Activated T-helper 1 cell treated with anti-CD3 and anti-CD28 coated beads, Interleukin-12 subunit alpha, Interleukin-12 subunit beta, Interleukin-2, Interleukin-4 antibody, amounts not matched to agents 30 ng/mL and 10 ng/mL and 1 ng/mL, durations not matched to agents 14 hours and 24 hours and 36 hours (primary cell): ENCODE measurements at regions not wholly inside any gene's neighbourhood (a gene's known extent, or its start where the extent isn't known, plus 50 kb on each side); places are given as distances from the start of the nearest gene placed in this dataset.

Experiments
- DNase-seq: peaks from one replicate; pipeline ENCODE4 v3.0.0; 2021; ENCODE audit warnings: low spot score
- H3K27ac Mint-ChIP-seq: one replicate; pipeline ENCODE4 v1.8.0; 2021; ENCODE audit warnings: mild to moderate bottlenecking, mixed read lengths
- H3K27me3 Mint-ChIP-seq: one replicate; pipeline ENCODE4 v1.8.0; 2022; ENCODE audit warnings: mild to moderate bottlenecking, moderate library complexity, mixed read lengths; ENCODE audit not compliant: insufficient read depth
- H3K36me3 Mint-ChIP-seq: one replicate; pipeline ENCODE4 v1.8.0; 2021; ENCODE audit warnings: low read depth, mixed read lengths
- H3K4me1 Mint-ChIP-seq: one replicate; pipeline ENCODE4 v1.8.0; 2021; ENCODE audit warnings: low read depth, mixed read lengths
- H3K4me3 Mint-ChIP-seq: one replicate; pipeline ENCODE4 v1.8.0; 2021; ENCODE audit warnings: mild to moderate bottlenecking, moderate library complexity, mixed read lengths
- H3K9me3 Mint-ChIP-seq: one replicate; pipeline ENCODE4 v1.8.0; 2021; ENCODE audit warnings: mixed read lengths
- intact Hi-C: fragments of 100-400 bp; cut with micrococcal nuclease; formaldehyde crosslinking; loops from one replicate; pipeline ENCODE4 v1.15.1; 2024

GRCh38 chr4:181908168-181908567 lies 335.0 kb upstream of the TENM3 start:
- Mint-ChIP-seq H3K4me3 (no peak overlapping the region), H3K9me3 (peaks cover 27% of the 10 kb centered on the region), H3K4me1 (no peaks in the 10 kb centered on the region), H3K27ac (no peak overlapping the region), H3K36me3 (no peaks in the 10 kb centered on the region), H3K27me3 (no peaks in the 10 kb centered on the region)
- intact Hi-C loops = no loop called here
- DNase-seq = no peak

GRCh38 chr4:181909368-181909767 lies 333.8 kb upstream of the TENM3 start:
- intact Hi-C loops = no loop called here
- Mint-ChIP-seq H3K4me1 (no peaks in the 10 kb centered on the region), H3K27ac (no peak overlapping the region), H3K9me3 (peaks cover 27% of the 10 kb centered on the region), H3K36me3 (no peaks in the 10 kb centered on the region), H3K27me3 (no peaks in the 10 kb centered on the region), H3K4me3 (no peak overlapping the region)
- no peak for DNase-seq

GRCh38 chr4:181911420-181911819 lies 331.8 kb upstream of the TENM3 start:
- Mint-ChIP-seq H3K27ac (no peak overlapping the region), H3K9me3 (peaks cover 25% of the 10 kb centered on the region), H3K4me1 (no peaks in the 10 kb centered on the region), H3K4me3 (no peak overlapping the region), H3K36me3 (no peaks in the 10 kb centered on the region), H3K27me3 (no peaks in the 10 kb centered on the region)
- no peak for DNase-seq
- intact Hi-C loops = no loop called here

- Mint-ChIP-seq H3K4me3 (no peak overlapping the region), H3K9me3 (peaks cover 3% of the 10 kb centered on the region), H3K27ac (no peak overlapping the region), H3K27me3 (no peaks in the 10 kb centered on the region), H3K4me1 (no peaks in the 10 kb centered on the region), H3K36me3 (no peaks in the 10 kb centered on the region)
- intact Hi-C loops = no loop called here
- no peak for DNase-seq
Observed at GRCh38 chr4:181933471-181933870, 309.7 kb upstream of the TENM3 start.

GRCh38 chr4:181938631-181939030 lies 304.6 kb upstream of the TENM3 start:
- H3K9me3 Mint-ChIP-seq = peaks cover 3% of the 10 kb centered on the region
- no peak overlapping the region for H3K27ac Mint-ChIP-seq
- H3K27me3 Mint-ChIP-seq = no peaks in the 10 kb centered on the region
- no peak overlapping the region for H3K4me3 Mint-ChIP-seq
- intact Hi-C loops = no loop called here
- DNase-seq = no peak
- H3K4me1 Mint-ChIP-seq = no peaks in the 10 kb centered on the region
- no peaks in the 10 kb centered on the region for H3K36me3 Mint-ChIP-seq

GRCh38 chr4:181939199-181939945 lies 303.8 kb upstream of the TENM3 start:
- DNase-seq = no peak
- intact Hi-C loops = no loop called here
- Mint-ChIP-seq H3K27ac (no peak overlapping the region), H3K36me3 (no peaks in the 10 kb centered on the region), H3K4me1 (no peaks in the 10 kb centered on the region), H3K4me3 (no peak overlapping the region), H3K9me3 (peaks cover 3% of the 10 kb centered on the region), H3K27me3 (no peaks in the 10 kb centered on the region)

- no peak for DNase-seq
- no peaks in the 10 kb centered on the region for H3K36me3 Mint-ChIP-seq
- no peaks in the 10 kb centered on the region for H3K4me1 Mint-ChIP-seq
- H3K4me3 Mint-ChIP-seq = no peak overlapping the region
- H3K27me3 Mint-ChIP-seq = no peaks in the 10 kb centered on the region
- peaks cover 7% of the 10 kb centered on the region for H3K9me3 Mint-ChIP-seq
- intact Hi-C loops = no loop called here
- no peak overlapping the region for H3K27ac Mint-ChIP-seq
Observed at GRCh38 chr4:181944527-181944926, 298.7 kb upstream of the TENM3 start.

- Mint-ChIP-seq H3K4me1 (no peaks in the 10 kb centered on the region), H3K4me3 (no peak overlapping the region), H3K9me3 (peaks cover 7% of the 10 kb centered on the region), H3K36me3 (no peaks in the 10 kb centered on the region), H3K27ac (no peak overlapping the region), H3K27me3 (no peaks in the 10 kb centered on the region)
- DNase-seq = no peak
- intact Hi-C loops = no loop called here
Observed at GRCh38 chr4:181946902-181947301, 296.3 kb upstream of the TENM3 start.

GRCh38 chr4:181948839-181949382 lies 294.3 kb upstream of the TENM3 start:
- intact Hi-C loops = no loop called here
- H3K36me3 Mint-ChIP-seq = no peaks in the 10 kb centered on the region
- no peak overlapping the region for H3K4me3 Mint-ChIP-seq
- no peak for DNase-seq
- no peaks in the 10 kb centered on the region for H3K4me1 Mint-ChIP-seq
- H3K27ac Mint-ChIP-seq = no peak overlapping the region
- H3K27me3 Mint-ChIP-seq = no peaks in the 10 kb centered on the region
- H3K9me3 Mint-ChIP-seq = peaks cover 7% of the 10 kb centered on the region

GRCh38 chr4:181949704-181950312 lies 293.4 kb upstream of the TENM3 start:
- intact Hi-C loops = no loop called here
- H3K27me3 Mint-ChIP-seq = no peaks in the 10 kb centered on the region
- H3K36me3 Mint-ChIP-seq = no peaks in the 10 kb centered on the region
- no peak overlapping the region for H3K27ac Mint-ChIP-seq
- H3K4me3 Mint-ChIP-seq = no peak overlapping the region
- no peaks in the 10 kb centered on the region for H3K4me1 Mint-ChIP-seq
- DNase-seq = no peak
- H3K9me3 Mint-ChIP-seq = peaks cover 3% of the 10 kb centered on the region

GRCh38 chr4:181950372-181951127 lies 292.7 kb upstream of the TENM3 start:
- Mint-ChIP-seq H3K27ac (no peak overlapping the region), H3K36me3 (no peaks in the 10 kb centered on the region), H3K4me3 (no peak overlapping the region), H3K27me3 (no peaks in the 10 kb centered on the region), H3K4me1 (no peaks in the 10 kb centered on the region), H3K9me3 (no peaks in the 10 kb centered on the region)
- no peak for DNase-seq
- intact Hi-C loops = no loop called here

GRCh38 chr4:181951265-181951664 lies 291.9 kb upstream of the TENM3 start:
- intact Hi-C loops = no loop called here
- Mint-ChIP-seq H3K27me3 (no peaks in the 10 kb centered on the region), H3K36me3 (no peaks in the 10 kb centered on the region), H3K27ac (no peak overlapping the region), H3K4me3 (no peak overlapping the region), H3K9me3 (no peaks in the 10 kb centered on the region), H3K4me1 (no peaks in the 10 kb centered on the region)
- no peak for DNase-seq

GRCh38 chr4:181952478-181952877 lies 290.7 kb upstream of the TENM3 start:
- no peak overlapping the region for H3K27ac Mint-ChIP-seq
- no peaks in the 10 kb centered on the region for H3K9me3 Mint-ChIP-seq
- no peak overlapping the region for H3K4me3 Mint-ChIP-seq
- intact Hi-C loops = no loop called here
- DNase-seq = no peak
- no peaks in the 10 kb centered on the region for H3K27me3 Mint-ChIP-seq
- no peaks in the 10 kb centered on the region for H3K36me3 Mint-ChIP-seq
- no peaks in the 10 kb centered on the region for H3K4me1 Mint-ChIP-seq
